ENCODE measurements at regions not wholly inside any gene's neighbourhood (a gene's known extent, or its start where the extent isn't known, plus 50 kb on each side); places are given as distances from the start of the nearest gene placed in this dataset.

DNA sequence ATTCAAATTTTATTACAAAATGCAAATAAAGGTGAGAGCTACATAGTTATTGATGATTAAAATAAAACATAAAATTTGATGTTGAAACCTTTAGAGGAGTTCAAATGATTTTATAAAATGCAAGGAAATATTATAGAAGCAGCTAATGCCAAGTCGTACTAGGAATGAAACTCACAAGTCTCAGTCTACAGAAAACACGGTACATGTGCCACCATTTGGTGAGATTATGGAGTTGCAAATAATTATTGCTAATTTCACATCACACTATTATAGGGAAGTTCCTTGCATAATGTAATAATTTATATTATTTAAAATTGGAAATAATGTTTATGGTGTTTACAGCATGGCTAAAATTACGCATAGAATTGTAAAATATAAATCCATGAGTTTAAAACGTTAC lies 1601.7 kb upstream of the TENM3 start:
- no peak for TF ChIP-seq EZH2 (IDR thresholded peaks at IDR 0.05)
- no peak for TF ChIP-seq ZNF274 (IDR thresholded peaks at IDR 0.05; ENCODE audit: low read depth, low read length)
- TF ChIP-seq MAX (IDR thresholded peaks at IDR 0.05), result no peak
- no peak for TF ChIP-seq YY1 (IDR thresholded peaks at IDR 0.05; ENCODE audit: extremely low read depth, insufficient replicate concordance, low read depth, low read length)
- no peak; a peak in 1 of 6 replicates for TF ChIP-seq CTCF (IDR thresholded peaks at IDR 0.05 in 2 of 3, conservative IDR thresholded peaks at IDR 0.05 in 1 of 3; ENCODE audit: borderline replicate concordance in 1 of 3, insufficient read depth in 1 of 3, low read depth in 2 of 3, low read length in 2 of 3)
- TF ChIP-seq, protein P1, sequence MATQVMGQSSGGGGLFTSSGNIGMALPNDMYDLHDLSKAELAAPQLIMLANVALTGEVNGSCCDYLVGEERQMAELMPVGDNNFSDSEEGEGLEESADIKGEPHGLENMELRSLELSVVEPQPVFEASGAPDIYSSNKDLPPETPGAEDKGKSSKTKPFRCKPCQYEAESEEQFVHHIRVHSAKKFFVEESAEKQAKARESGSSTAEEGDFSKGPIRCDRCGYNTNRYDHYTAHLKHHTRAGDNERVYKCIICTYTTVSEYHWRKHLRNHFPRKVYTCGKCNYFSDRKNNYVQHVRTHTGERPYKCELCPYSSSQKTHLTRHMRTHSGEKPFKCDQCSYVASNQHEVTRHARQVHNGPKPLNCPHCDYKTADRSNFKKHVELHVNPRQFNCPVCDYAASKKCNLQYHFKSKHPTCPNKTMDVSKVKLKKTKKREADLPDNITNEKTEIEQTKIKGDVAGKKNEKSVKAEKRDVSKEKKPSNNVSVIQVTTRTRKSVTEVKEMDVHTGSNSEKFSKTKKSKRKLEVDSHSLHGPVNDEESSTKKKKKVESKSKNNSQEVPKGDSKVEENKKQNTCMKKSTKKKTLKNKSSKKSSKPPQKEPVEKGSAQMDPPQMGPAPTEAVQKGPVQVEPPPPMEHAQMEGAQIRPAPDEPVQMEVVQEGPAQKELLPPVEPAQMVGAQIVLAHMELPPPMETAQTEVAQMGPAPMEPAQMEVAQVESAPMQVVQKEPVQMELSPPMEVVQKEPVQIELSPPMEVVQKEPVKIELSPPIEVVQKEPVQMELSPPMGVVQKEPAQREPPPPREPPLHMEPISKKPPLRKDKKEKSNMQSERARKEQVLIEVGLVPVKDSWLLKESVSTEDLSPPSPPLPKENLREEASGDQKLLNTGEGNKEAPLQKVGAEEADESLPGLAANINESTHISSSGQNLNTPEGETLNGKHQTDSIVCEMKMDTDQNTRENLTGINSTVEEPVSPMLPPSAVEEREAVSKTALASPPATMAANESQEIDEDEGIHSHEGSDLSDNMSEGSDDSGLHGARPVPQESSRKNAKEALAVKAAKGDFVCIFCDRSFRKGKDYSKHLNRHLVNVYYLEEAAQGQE (IDR thresholded peaks at IDR 0.05; ENCODE audit: low read depth), result no peak
- no peak for TF ChIP-seq POLR2A (IDR thresholded peaks at IDR 0.05; ENCODE audit: borderline replicate concordance, extremely low read depth, insufficient read depth, insufficient read length)
- no peak for TF ChIP-seq SP1 (IDR thresholded peaks at IDR 0.05; ENCODE audit: low read depth)

Measured in HCT116 (cell line).